ENCODE measurements at regions not wholly inside any gene's neighbourhood (a gene's known extent, or its start where the extent isn't known, plus 50 kb on each side); places are given as distances from the start of the nearest gene placed in this dataset.
A peak's percentile ranks its signal among the peaks of the same experiment; 100 is the strongest.

- Histone ChIP-seq H3K4me3 (no peak overlapping the region), H3K36me3 (no peaks in the 10 kb centered on the region), H3K9me3 (peaks cover 0 to 3% (median 0%) of the 10 kb centered on the region in 4 donors), H3K27ac (peak overlapping the region in 2 of 4 donors; percentile 0 to 82), H3K27me3 (no peaks in the 10 kb centered on the region), H3K4me1 (peaks cover 0 to 6% (median 0%) of the 10 kb centered on the region in 4 donors)
- DNase-seq = peak in 1 of 3 donors; percentile 58
- TF ChIP-seq CTCF (IDR thresholded peaks at IDR 0.05) (no peak), POLR2A (IDR thresholded peaks at IDR 0.05) (no peak)
These were observed 1095.1 kb upstream of the GYPC start for GRCh38 chr2:125560855-125561254.

GRCh38 chr2:125561302-125561701, 1094.7 kb upstream of the GYPC start:
- H3K27ac ChIP-seq = peak overlapping the region in 2 of 4 donors; percentile 0 to 82
- peaks cover 0 to 6% (median 0%) of the 10 kb centered on the region in 4 donors for H3K4me1 ChIP-seq
- peak in 1 of 3 donors; percentile 52 for DNase-seq
- H3K9me3 ChIP-seq = peaks cover 0 to 3% (median 0%) of the 10 kb centered on the region in 4 donors
- TF ChIP-seq POLR2A (IDR thresholded peaks at IDR 0.05) (no peak), CTCF (IDR thresholded peaks at IDR 0.05) (no peak)
- H3K4me3 ChIP-seq = no peak overlapping the region
- H3K36me3 ChIP-seq = no peaks in the 10 kb centered on the region
- H3K27me3 ChIP-seq = no peaks in the 10 kb centered on the region

- Histone ChIP-seq H3K9me3 (no peaks in the 10 kb centered on the region), H3K36me3 (no peaks in the 10 kb centered on the region), H3K4me1 (peaks cover 0 to 6% (median 0%) of the 10 kb centered on the region in 4 donors), H3K27ac (no peak overlapping the region), H3K27me3 (no peaks in the 10 kb centered on the region), H3K4me3 (no peak overlapping the region)
- no peak for DNase-seq
- TF ChIP-seq POLR2A (IDR thresholded peaks at IDR 0.05) (no peak), CTCF (IDR thresholded peaks at IDR 0.05) (no peak)
These were observed 1093.0 kb upstream of the GYPC start for GRCh38 chr2:125562924-125563323.

GRCh38 chr2:125564471-125564870, 1091.5 kb upstream of the GYPC start:
- Histone ChIP-seq H3K4me3 (no peak overlapping the region), H3K9me3 (no peaks in the 10 kb centered on the region), H3K4me1 (peaks cover 0 to 6% (median 0%) of the 10 kb centered on the region in 4 donors), H3K27ac (peak overlapping the region in 1 of 4 donors; percentile 28), H3K36me3 (no peaks in the 10 kb centered on the region), H3K27me3 (no peaks in the 10 kb centered on the region)
- DNase-seq = no peak
- TF ChIP-seq CTCF (IDR thresholded peaks at IDR 0.05) (peak in 2 of 6 experiments; percentile 6 to 39), POLR2A (IDR thresholded peaks at IDR 0.05) (no peak)

GRCh38 chr2:125566422-125566821, 1089.5 kb upstream of the GYPC start:
- TF ChIP-seq POLR2A (IDR thresholded peaks at IDR 0.05) (no peak), CTCF (IDR thresholded peaks at IDR 0.05) (no peak)
- H3K9me3 ChIP-seq = no peaks in the 10 kb centered on the region

GRCh38 chr2:125567100-125567499, 1088.9 kb upstream of the GYPC start:
- Histone ChIP-seq H3K27me3 (no peaks in the 10 kb centered on the region), H3K36me3 (no peaks in the 10 kb centered on the region), H3K4me1 (peaks cover 0 to 6% (median 0%) of the 10 kb centered on the region in 4 donors), H3K4me3 (no peak overlapping the region), H3K27ac (no peak overlapping the region), H3K9me3 (no peaks in the 10 kb centered on the region)
- TF ChIP-seq CTCF (IDR thresholded peaks at IDR 0.05) = no peak
- TF ChIP-seq POLR2A (IDR thresholded peaks at IDR 0.05) = no peak
- no peak for DNase-seq

More at GRCh38 chr2:125566422-125566821, 1089.5 kb upstream of the GYPC start:
- H3K27ac ChIP-seq = no peak overlapping the region
- H3K4me1 ChIP-seq = peaks cover 0 to 6% (median 0%) of the 10 kb centered on the region in 4 donors
- no peaks in the 10 kb centered on the region for H3K36me3 ChIP-seq
- DNase-seq = no peak
- no peaks in the 10 kb centered on the region for H3K27me3 ChIP-seq
- H3K4me3 ChIP-seq = no peak overlapping the region
